GM21737 (cell line): ENCODE measurements at regions not wholly inside any gene's neighbourhood (a gene's known extent, or its start where the extent isn't known, plus 50 kb on each side); places are given as distances from the start of the nearest gene placed in this dataset.

Experiments
- ATAC-seq: cut with Tn5 transposase; IDR thresholded peaks from one replicate; pipeline ENCODE4 v1.9.1; 2021; ENCODE audit warnings: mild to moderate bottlenecking, moderate library complexity; ENCODE audit not compliant: unreplicated experiment

DNA sequence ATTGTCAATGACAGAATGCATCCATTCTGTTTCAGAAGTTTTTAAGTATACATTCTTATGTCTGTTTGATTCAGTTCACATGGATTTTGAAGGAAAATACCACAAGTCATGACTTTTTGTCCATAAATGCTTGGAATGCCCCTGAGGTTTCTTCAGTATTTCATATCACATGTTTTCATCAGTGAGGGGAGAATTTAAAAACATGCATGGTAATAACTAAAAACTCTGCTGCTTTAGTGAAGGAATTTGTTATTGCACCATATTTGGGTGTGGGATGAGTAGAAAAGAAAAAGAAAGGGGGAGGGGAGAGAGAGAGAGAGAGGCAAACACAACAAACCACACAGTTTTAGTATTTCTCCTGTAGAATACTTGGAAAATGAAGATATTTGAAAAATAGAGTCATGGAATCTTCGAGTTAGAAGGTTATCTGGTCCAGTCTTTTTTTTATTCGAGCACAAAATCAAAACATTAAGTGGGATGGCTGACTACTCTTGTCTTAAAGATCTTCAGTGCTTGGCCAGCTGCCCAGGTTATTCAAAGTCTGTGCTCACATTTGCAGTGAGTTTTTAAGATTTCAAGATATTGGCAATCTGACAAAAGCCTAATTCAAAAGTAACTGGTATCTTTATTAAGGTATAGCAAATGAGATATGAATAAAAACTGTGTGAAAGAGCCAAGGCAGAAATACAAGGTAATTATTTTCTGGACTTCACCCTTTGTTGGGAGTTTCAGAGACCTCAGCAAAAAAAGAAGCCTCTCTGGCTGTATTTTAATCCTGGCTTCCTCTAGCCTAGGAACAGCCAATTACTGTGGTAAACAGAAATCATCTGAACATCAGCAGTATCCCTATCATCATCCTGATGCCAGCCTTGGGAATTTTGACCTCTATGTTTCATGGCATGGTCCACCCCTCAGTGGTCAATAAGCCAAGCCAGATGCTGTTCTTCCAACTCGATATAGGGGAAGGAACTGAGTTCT, 687.9 kb upstream of the CITED2 start:
- no peak for ATAC-seq

- ATAC-seq = no peak
Measured at GRCh38 chr6:140061110-140062042, 686.9 kb upstream of the CITED2 start.

- no peak for ATAC-seq
Measured at GRCh38 chr6:140059947-140060346, 685.5 kb upstream of the CITED2 start.

- ATAC-seq = no peak
Measured at GRCh38 chr6:140058863-140059262, 684.4 kb upstream of the CITED2 start.

GRCh38 chr6:140052736-140053729, 678.6 kb upstream of the CITED2 start:
- no peak for ATAC-seq

- ATAC-seq = no peak
Measured at GRCh38 chr6:140051521-140052512, 677.4 kb upstream of the CITED2 start.

- no peak for ATAC-seq
Measured at GRCh38 chr6:140050101-140050995, 675.9 kb upstream of the CITED2 start.

DNA sequence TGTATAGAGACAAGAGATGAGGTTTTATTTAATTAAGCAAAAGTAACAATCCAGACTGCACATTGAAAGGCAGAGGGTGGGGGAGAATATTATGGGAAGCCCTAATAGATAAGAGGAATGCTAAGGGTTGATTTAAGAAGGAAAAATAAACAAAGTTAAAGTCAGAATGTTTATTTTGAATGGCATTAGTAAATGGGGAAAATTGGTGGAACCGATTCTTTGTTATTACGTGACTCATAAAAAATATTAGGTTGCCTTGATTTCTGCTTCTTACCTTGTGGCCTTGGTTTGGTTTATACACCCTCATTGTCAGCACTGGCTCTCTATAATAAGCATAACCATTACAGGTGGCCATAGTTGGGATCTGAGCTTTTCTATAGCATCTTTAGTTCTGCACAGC, 674.8 kb upstream of the CITED2 start:
- no peak for ATAC-seq

- ATAC-seq = no peak
Measured at GRCh38 chr6:140048202-140048790, 673.8 kb upstream of the CITED2 start.

DNA sequence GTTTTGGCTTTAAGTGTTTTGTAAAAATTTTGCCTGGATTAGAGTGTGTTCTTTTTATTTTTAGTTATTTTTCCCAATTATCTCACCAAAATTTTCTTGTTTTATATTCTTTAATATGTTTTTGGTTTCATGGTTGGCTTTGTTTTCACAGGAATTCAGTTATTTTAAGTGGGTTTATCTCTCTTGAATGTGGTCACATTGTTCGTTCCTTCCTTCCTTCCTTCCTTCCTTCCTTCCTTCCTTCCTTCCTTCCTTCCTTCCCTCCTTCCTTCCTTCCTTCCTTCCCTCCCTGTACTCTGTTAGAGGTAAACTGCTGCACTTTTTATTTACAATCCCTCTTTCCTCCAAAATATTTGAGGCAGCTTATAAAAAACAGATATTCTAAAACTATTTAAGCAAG, 672.9 kb upstream of the CITED2 start:
- no peak for ATAC-seq

- ATAC-seq = no peak
Measured at GRCh38 chr6:140046016-140046632, 671.7 kb upstream of the CITED2 start.

- no peak for ATAC-seq
Measured at GRCh38 chr6:140045116-140045515, 670.7 kb upstream of the CITED2 start.

GRCh38 chr6:140044626-140045025, 670.2 kb upstream of the CITED2 start:
- no peak for ATAC-seq

- ATAC-seq = no peak
Measured at GRCh38 chr6:140043762-140044378, 669.4 kb upstream of the CITED2 start.

DNA sequence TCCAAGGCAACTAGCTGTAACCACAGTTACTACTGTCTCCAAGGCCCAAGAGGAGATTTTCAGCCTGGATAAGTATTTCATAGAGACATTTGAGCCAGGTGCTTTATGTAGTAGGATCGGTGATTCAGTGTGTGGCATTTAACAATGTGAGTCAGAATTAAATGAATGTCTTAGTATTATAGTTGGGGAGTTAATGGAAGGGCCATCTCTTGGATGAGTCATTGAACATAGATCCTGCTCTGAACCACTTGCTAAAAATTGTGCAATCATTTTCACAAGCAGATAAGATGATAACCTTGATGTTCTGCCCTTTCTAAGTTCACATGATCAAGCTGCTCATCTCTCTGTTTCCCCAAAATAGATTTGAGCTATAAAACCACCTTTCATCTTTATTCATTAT, 668.9 kb upstream of the CITED2 start:
- no peak for ATAC-seq

DNA sequence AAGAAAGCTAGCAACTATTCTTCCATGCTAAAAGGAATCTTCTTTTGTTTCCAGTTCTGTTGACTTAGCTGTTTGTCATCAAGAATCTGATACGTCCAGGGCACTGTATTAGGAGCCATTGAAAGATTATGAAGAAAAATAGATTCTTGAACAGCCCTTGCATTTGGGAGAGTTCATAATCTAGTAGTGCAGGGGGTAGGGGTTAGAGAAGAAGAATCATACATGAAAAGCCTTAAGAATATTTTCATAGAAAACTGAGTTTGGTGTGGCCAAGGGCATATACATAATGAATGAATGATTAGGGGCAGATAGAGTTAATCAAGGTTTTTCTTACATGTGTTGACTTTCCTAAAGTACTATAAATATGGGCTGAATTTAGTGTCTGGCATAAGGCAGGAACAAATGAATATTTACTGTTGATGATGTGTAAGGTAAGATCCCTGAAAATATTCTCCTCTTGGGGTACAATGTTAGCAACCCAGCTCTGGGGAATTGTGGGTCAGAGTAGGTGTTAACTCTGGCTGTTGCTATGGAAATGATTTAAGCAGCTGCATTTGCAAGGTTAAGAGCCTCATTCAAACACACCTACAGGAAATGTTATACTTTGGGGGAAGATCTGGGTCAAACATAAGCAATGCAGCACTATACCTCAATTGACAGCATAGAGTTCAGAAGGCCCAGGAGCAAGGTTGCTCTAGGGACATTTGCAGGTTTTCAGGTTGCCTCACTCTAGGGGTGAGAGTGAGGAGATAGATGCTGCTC, 667.3 kb upstream of the CITED2 start:
- ATAC-seq = no peak
